KBM-7 (cell line): ENCODE measurements at regions not wholly inside any gene's neighbourhood (a gene's known extent, or its start where the extent isn't known, plus 50 kb on each side); places are given as distances from the start of the nearest gene placed in this dataset.

ENCODE experiments used
- DNase-seq: peaks from one replicate; pipeline ENCODE4 v3.0.0-alpha.2; 2015
- in situ Hi-C: fragments of 300-500 bp; cut with MboI; formaldehyde crosslinking; loops from 2 replicates; pipeline ENCODE4 v1.14.3; 2020; ENCODE audit warnings: low sequenced_read_pairs, low pct_unique_long_range_greater_than_20kb, mixed read lengths

DNA sequence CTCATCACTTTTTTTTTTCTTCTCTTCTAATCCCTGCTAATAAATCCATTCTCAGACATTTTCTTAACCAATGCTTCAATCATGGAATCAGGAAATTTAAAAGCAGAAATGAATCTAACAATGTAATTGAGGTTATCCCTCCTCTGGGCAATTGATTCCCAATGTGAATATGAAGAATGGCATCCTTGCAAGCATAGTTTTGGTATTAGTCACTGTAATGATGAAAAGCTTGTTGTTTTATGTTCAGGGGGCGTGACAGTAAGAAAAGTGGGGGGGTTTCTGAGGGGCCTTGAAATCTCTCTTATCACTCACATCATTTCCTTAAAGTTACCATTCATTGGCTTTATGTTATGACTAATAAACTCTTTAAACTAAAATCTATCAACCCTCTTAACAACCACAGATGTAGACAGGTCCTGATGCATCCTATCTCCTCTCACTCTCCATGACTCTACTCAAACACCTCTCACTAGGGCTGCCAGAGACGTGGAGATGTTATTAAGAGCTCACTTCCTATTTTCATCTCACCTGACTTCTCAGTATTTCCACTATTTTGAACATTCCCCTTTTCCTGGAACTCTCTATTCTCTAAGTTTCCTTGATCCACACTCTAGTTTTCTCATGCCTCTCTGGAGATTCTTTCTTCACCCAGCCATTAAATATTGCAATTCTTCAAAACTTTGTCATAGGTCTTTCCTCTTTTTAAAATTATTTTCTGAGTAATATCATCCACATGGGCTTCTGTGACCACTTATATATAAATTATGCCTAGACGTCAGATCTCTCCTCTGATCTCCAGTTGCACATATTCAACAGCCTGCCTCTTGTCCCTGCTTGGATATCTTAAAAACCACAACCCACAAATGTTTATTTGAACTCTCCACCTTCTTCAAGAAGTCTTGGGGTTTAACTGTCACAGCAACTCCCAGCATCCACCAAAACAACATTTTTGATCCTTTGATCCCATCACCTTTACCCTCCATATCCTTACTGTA lies 332.9 kb downstream of the CDH2 start:
- no peak for DNase-seq
- in situ Hi-C loops, result no loop called here

DNA sequence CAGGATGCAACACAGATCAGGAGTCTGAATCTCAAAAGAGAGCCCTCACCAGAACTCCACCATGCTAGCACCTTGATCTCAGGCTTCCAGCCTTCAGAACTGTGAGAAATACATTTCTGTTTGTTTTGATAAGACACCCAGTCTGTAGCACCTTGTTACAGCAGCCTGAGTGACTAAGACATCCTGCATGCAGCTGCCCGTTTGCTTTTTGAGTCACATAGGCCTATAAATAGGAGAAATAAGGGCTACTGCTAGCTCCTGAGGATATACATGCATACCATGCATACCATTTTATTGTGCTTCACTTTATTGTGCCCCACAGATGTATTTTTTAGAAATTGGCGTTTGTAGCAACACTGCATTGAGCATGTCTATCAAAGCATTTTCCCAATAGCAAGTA lies 337.8 kb downstream of the CDH2 start:
- in situ Hi-C loops, result no loop called here
- DNase-seq, result no peak

DNA sequence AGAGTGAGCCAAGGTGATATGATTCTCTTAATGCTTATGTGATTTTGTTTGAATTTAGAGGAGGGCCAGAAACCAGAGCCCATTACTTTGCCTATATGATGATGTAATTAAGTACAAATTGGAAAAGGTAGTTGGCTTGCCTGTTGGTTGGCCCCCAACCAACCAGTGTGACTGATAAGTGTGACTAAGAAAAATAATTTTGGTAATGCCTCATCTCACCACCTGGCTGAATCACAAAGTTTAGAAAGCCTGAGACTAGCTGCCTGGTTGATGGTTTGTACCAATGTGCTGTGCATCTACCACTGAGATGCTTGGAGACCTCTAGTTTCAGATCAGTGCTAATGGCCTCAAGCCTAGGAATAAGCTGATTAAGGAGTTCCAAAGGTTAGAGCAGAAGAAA lies 338.7 kb downstream of the CDH2 start:
- in situ Hi-C loops, result no loop called here

GRCh38 chr18:27826101-27826500 lies 350.8 kb downstream of the CDH2 start:
- DNase-seq, result no peak
- in situ Hi-C loops, result no loop called here

More for the DNA sequence above, 338.7 kb downstream of the CDH2 start:
- DNase-seq, result no peak

DNA sequence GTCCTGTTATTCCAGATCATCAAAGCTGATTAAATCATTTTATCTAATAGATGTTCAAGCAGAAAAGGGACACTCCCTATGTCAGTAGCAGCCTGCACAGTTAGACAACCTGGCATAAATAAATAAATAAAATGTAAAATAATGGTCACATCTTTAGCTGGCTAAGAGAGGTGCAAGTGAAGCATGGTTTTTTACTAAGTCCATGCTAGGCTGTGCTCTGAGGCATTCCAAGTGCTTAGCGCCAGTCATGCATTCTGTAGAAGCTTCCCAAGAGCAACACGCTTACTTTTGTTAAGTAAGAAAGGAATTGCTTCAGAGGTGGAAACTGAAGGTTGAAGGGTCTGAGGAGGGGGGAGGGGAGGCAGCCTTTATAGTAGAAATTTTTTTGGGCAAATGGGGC lies 351.2 kb downstream of the CDH2 start:
- in situ Hi-C loops, result no loop called here

GRCh38 chr18:27824841-27825681 lies 351.9 kb downstream of the CDH2 start:
- no peak for DNase-seq
- in situ Hi-C loops, result no loop called here

More for the DNA sequence above, 351.2 kb downstream of the CDH2 start:
- no peak for DNase-seq

GRCh38 chr18:27824275-27824674 lies 352.7 kb downstream of the CDH2 start:
- in situ Hi-C loops, result no loop called here
- no peak for DNase-seq

DNA sequence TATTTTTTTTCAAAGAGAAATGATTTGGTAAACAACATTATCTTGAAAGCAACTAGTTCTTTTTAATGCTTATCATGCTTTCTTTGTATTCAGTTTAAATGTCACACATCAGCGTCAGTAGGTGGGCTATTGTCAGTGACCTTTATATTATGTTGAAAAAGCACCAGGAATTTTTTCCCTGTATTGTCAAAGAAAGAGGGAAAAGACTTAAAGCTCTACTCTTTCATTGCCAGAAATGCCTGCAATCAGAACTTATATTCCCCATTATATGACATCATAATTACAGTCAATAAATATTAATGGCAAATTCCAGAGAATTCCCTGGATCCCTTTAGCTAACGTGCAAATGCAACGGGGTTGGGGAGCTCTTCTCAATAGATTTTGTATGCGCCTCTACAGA lies 353.9 kb downstream of the CDH2 start:
- in situ Hi-C loops, result no loop called here
- no peak for DNase-seq

DNA sequence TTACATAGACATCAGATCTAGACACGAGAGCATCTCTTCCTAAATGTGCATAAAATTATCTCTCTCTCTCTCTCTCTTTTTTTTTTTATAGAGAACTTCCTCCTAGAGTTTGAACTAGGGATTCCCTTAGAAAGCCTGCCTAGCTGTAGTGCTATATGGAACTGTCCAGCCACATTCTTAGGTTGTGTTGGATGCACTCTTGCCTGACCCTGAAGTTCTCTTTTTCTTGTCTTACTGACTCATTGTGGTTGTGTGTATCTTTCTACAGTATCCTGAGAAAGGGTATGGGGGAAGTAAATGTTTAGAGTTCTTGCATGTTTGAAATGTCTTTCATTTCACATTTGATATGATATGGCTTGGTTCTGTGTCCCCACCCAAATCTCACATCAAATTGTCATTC lies 368.2 kb downstream of the CDH2 start:
- peak; percentile 1 for DNase-seq

DNA sequence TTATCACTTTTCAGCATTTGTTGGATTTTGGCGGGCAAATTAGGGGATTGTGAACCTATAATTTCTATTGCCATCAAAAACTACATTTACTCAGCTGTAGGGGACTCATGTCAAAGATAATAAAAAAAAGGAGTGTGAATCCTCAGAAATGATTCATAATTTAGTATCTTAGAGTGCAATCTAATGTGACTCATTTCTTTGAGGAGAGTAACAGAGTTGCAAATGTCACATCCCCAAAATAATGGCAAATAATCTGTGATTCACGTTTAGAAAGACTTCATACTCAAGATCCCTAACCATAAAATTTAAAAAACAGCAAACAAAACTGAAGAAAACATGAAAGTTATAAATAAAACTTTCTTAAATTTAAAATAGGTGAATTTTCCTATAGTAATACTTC lies 373.0 kb downstream of the CDH2 start:
- in situ Hi-C loops, result no loop called here
- no peak for DNase-seq

More for the DNA sequence above, 368.2 kb downstream of the CDH2 start:
- in situ Hi-C loops, result no loop called here

DNA sequence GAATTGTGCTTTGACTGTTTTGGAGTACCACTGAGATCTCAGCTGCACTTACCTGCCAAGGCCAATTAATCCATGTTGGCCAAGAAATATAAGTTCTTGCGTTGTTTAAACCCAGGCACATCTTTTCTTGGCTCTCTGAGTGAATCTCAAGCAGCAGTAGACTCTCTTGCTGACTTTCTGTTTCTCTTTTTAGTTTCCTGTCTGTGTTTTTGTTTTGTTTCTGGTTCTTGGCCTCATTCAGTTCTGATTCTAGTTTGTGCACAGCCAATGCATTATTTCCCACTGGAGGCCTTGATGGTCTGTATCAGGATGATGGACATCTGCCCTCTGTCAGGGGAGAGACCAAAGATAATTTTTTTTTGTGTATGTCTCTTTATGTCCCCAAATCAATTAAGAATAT lies 379.4 kb downstream of the CDH2 start:
- in situ Hi-C loops, result no loop called here
- no peak for DNase-seq

- in situ Hi-C loops, result no loop called here
- no peak for DNase-seq
Observed at GRCh38 chr18:27794181-27794926, 382.6 kb downstream of the CDH2 start.

DNA sequence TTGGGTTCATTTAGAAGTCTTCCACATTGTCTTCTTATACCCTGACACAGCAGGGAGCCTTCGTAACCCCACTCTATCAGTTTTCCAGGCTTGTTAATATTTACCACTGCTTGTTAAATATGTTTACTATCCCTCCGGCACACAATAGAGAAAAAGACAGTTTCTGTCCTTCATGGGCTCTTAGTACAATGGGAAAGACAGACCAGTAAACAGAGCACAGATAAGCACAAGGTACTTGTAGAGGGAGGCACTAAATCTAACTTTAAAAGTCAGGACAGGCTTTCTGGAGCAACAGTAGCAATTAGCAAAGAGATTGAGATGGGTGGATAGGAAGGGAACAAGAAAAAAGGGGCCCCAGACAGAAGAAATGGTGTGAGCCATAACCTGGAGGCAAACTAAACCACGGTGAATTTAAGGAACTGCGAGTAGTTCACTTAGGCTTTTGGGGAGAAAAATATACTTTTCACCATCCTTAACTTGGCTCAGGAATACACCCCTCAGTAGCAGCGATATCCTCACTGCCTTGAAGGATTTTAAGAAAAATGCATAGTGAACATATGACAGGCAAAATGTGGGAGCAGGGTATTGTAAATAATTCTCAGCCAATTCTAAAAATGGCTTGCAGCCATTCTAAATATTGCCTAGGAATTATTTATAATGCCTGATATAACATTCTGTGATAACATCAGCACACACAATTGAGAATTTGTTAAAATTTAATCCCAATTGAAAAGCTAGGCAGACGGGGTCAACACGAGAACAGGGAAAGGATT lies 383.7 kb downstream of the CDH2 start:
- in situ Hi-C loops, result no loop called here
- DNase-seq, result no peak

GRCh38 chr18:27789406-27789805 lies 387.5 kb downstream of the CDH2 start:
- in situ Hi-C loops, result no loop called here
- DNase-seq, result no peak

GRCh38 chr18:27787547-27787946 lies 389.4 kb downstream of the CDH2 start:
- no peak for DNase-seq
- in situ Hi-C loops, result no loop called here

GRCh38 chr18:27785815-27786471 lies 391.0 kb downstream of the CDH2 start:
- in situ Hi-C loops, result no loop called here
- no peak for DNase-seq

DNA sequence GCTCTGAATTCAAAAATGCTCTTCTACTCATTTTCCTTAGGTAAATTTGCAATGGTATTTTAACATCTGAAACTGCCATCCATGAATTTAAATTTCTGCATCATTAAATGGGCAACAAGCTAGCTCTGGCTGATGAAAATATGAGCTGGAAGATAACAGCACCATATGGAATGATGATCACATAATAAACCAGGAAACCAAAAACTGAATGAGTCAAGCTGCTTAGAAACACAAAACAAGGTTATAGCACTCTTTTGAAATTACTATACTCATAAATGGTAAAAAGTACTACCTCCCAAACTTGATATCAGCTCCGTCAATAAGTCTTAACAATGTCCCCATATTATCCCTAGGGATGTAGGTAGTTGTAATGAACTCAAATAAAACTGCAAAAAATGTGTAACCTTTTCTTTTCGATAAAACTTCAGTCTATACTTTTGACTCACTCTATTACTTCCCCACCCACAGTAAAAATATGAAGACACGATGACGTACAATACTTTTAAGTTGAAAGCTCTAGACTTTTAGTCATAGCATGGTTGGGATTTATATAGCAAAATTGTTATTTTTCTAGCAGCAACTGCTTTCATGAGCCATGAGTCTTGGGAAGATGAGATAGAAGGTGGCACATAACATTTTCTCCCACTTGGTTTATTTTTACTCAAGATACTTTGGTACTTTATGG lies 396.7 kb downstream of the CDH2 start:
- DNase-seq, result no peak
- in situ Hi-C loops, result no loop called here

DNA sequence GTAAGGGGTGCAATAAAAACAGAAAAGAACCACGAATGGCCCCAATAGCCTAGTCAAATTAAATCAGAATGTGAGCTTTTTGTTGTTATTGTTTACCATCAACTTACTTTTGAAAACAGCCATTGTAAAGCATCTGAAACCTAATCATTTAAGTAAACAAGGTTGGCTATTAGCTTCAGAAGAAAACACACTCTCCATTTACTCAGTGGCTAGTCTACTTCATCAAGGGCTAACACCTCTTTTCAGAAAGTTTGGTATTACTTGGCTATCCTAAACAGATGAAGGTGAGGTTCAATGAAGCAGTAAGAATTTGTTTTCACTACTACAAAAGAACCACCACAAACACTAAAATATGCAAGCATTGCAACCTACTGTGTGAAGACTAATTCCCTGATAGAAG lies 398.0 kb downstream of the CDH2 start:
- in situ Hi-C loops, result no loop called here

More for the DNA sequence above, 398.0 kb downstream of the CDH2 start:
- no peak for DNase-seq
